Body of pancreas (tissue), 4 donors: ENCODE measurements at regions not wholly inside any gene's neighbourhood (a gene's known extent, or its start where the extent isn't known, plus 50 kb on each side); places are given as distances from the start of the nearest gene placed in this dataset.

Experiments used
- POLR2A ChIP-seq, 3 donors: fragments of 450-650 bp; IDR thresholded peaks; one replicate each; pipeline ENCODE4 v1.6.1; 2016; ENCODE audit warnings: antibody characterized with exemption in 3 of 3, mild to moderate bottlenecking in 2 of 3
- TF ChIP-seq, protein P1 (sequence below), 7 experiments: fragments of 450-650 bp in 4 of 7; fragments of 200-600 bp in 3 of 7; sonication (generic) in 3 of 7; IDR thresholded peaks; one replicate each; pipeline ENCODE4 v1.5.1; 2016 to 2019; ENCODE audit warnings: antibody characterized with exemption in 7 of 7

DNA sequence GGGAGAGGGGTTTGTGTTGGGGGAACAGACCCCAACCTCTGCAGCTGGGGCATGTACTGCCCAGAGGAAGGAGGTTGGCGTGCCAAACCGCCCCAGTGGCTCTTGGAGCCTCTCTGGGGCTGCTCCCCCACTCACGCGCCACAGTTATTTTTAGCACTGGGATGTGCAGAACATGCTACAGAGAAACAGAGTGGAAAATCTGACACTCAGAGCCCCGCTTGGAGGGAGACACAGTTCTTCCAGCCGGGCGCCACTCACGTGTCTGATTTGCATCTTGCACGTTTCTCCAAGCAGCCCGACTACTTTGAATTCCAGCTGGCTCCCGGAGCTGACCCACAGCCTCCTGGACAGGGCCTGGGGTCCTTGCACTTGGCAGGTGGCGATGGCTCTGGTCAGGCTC is 182.0 kb downstream of the RPS24 start:
- TF ChIP-seq, protein P1, sequence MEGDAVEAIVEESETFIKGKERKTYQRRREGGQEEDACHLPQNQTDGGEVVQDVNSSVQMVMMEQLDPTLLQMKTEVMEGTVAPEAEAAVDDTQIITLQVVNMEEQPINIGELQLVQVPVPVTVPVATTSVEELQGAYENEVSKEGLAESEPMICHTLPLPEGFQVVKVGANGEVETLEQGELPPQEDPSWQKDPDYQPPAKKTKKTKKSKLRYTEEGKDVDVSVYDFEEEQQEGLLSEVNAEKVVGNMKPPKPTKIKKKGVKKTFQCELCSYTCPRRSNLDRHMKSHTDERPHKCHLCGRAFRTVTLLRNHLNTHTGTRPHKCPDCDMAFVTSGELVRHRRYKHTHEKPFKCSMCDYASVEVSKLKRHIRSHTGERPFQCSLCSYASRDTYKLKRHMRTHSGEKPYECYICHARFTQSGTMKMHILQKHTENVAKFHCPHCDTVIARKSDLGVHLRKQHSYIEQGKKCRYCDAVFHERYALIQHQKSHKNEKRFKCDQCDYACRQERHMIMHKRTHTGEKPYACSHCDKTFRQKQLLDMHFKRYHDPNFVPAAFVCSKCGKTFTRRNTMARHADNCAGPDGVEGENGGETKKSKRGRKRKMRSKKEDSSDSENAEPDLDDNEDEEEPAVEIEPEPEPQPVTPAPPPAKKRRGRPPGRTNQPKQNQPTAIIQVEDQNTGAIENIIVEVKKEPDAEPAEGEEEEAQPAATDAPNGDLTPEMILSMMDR (IDR thresholded peaks at IDR 0.05), result no peak
- TF ChIP-seq POLR2A (IDR thresholded peaks at IDR 0.05), result no peak
